Suprapubic skin (tissue), 4 donors: ENCODE measurements at regions not wholly inside any gene's neighbourhood (a gene's known extent, or its start where the extent isn't known, plus 50 kb on each side); places are given as distances from the start of the nearest gene placed in this dataset.

ENCODE experiments used
- DNase-seq, 2 donors: peaks; one replicate each; pipeline ENCODE4 v3.0.0-alpha.2; 2019; ENCODE audit warnings: low spot score in 2 of 2
- H3K27ac ChIP-seq: fragments of 200-600 bp; sonication (generic); one replicate; pipeline ENCODE4 v1.5.1; 2019
- H3K27me3 ChIP-seq: fragments of 200-600 bp; sonication (generic); one replicate; pipeline ENCODE4 v1.5.1; 2019
- H3K36me3 ChIP-seq: fragments of 200-600 bp; sonication (generic); one replicate; pipeline ENCODE4 v1.5.1; 2019
- H3K4me1 ChIP-seq: fragments of 200-600 bp; sonication (generic); one replicate; pipeline ENCODE4 v1.5.1; 2019
- H3K4me3 ChIP-seq: fragments of 200-600 bp; sonication (generic); one replicate; pipeline ENCODE4 v1.5.1; 2019; ENCODE audit warnings: mild to moderate bottlenecking
- H3K9me3 ChIP-seq: fragments of 200-600 bp; sonication (generic); one replicate; pipeline ENCODE4 v1.5.1; 2019
- EP300 ChIP-seq: sonication (generic); formaldehyde crosslinking; IDR thresholded peaks from one replicate; pipeline ENCODE4 v1.6.1; 2017; ENCODE audit warnings: antibody characterized with exemption
- POLR2A ChIP-seq, 2 donors: fragments of 450-650 bp; IDR thresholded peaks; one replicate each; pipeline ENCODE4 v1.6.1; 2017; ENCODE audit warnings: antibody characterized with exemption in 2 of 2, mild to moderate bottlenecking in 2 of 2, moderate library complexity in 2 of 2
- POLR2AphosphoS5 ChIP-seq, 3 donors: sonication (generic); formaldehyde crosslinking; IDR thresholded peaks; one replicate each; pipeline ENCODE4 v1.6.1; 2017; ENCODE audit warnings: antibody characterized with exemption in 3 of 3
- WGBS: methylation state at CpG from one replicate; pipeline ENCODE4 v1.1.5; 2018; 5-methylcytosine and 5-hydroxymethylcytosine counted together
- TF ChIP-seq, protein P1 (sequence below), 2 donors: fragments of 200-600 bp in 1 of 2; fragments of 450-650 bp in 1 of 2; sonication (generic) in 1 of 2; IDR thresholded peaks; one replicate each; pipeline ENCODE4 v1.5.1; 2016 to 2019; ENCODE audit warnings: antibody characterized with exemption in 2 of 2, mild to moderate bottlenecking in 1 of 2, moderate library complexity in 1 of 2

GRCh38 chr6:120675886-120676285 lies 658.4 kb downstream of the TBC1D32 start:
- 85% methylated on average over 3 of the region's 3 CpGs for WGBS

GRCh38 chr6:120671519-120671918 lies 662.8 kb downstream of the TBC1D32 start:
- no peaks in the 10 kb centered on the region for H3K27me3 ChIP-seq
- peaks cover 7% of the 10 kb centered on the region for H3K9me3 ChIP-seq
- no peaks in the 10 kb centered on the region for H3K4me1 ChIP-seq
- no peak overlapping the region for H3K27ac ChIP-seq
- no peak overlapping the region for H3K4me3 ChIP-seq
- no peak for TF ChIP-seq EP300
- TF ChIP-seq, protein P1, sequence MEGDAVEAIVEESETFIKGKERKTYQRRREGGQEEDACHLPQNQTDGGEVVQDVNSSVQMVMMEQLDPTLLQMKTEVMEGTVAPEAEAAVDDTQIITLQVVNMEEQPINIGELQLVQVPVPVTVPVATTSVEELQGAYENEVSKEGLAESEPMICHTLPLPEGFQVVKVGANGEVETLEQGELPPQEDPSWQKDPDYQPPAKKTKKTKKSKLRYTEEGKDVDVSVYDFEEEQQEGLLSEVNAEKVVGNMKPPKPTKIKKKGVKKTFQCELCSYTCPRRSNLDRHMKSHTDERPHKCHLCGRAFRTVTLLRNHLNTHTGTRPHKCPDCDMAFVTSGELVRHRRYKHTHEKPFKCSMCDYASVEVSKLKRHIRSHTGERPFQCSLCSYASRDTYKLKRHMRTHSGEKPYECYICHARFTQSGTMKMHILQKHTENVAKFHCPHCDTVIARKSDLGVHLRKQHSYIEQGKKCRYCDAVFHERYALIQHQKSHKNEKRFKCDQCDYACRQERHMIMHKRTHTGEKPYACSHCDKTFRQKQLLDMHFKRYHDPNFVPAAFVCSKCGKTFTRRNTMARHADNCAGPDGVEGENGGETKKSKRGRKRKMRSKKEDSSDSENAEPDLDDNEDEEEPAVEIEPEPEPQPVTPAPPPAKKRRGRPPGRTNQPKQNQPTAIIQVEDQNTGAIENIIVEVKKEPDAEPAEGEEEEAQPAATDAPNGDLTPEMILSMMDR (IDR thresholded peaks at IDR 0.05): no peak
- no peak for TF ChIP-seq POLR2A (IDR thresholded peaks at IDR 0.05)
- TF ChIP-seq POLR2AphosphoS5 (IDR thresholded peaks at IDR 0.05): no peak
- H3K36me3 ChIP-seq: no peaks in the 10 kb centered on the region
- no peak for DNase-seq
- WGBS: 30% methylated on average over 4 of the region's 4 CpGs

More at GRCh38 chr6:120675886-120676285, 658.4 kb downstream of the TBC1D32 start:
- TF ChIP-seq POLR2AphosphoS5 (IDR thresholded peaks at IDR 0.05): no peak
- TF ChIP-seq POLR2A (IDR thresholded peaks at IDR 0.05): no peak
- TF ChIP-seq, protein P1 (IDR thresholded peaks at IDR 0.05): no peak
- TF ChIP-seq EP300: no peak
- H3K27ac ChIP-seq: no peak overlapping the region
- H3K4me1 ChIP-seq: no peaks in the 10 kb centered on the region
- no peaks in the 10 kb centered on the region for H3K36me3 ChIP-seq
- no peak for DNase-seq
- no peak overlapping the region for H3K4me3 ChIP-seq
- no peaks in the 10 kb centered on the region for H3K9me3 ChIP-seq
- no peaks in the 10 kb centered on the region for H3K27me3 ChIP-seq

- 82% methylated on average over 2 of the region's 2 CpGs for WGBS
- no peak overlapping the region for H3K27ac ChIP-seq
- TF ChIP-seq POLR2AphosphoS5 (IDR thresholded peaks at IDR 0.05) (no peak), POLR2A (IDR thresholded peaks at IDR 0.05) (no peak), EP300 (no peak)
- TF ChIP-seq, protein P1 (IDR thresholded peaks at IDR 0.05): no peak
- H3K9me3 ChIP-seq: no peaks in the 10 kb centered on the region
- no peak overlapping the region for H3K4me3 ChIP-seq
- no peaks in the 10 kb centered on the region for H3K4me1 ChIP-seq
- H3K27me3 ChIP-seq: no peaks in the 10 kb centered on the region
- no peak for DNase-seq
- H3K36me3 ChIP-seq: no peaks in the 10 kb centered on the region
These were observed 681.8 kb downstream of the TBC1D32 start for GRCh38 chr6:120652506-120652905.

GRCh38 chr6:120648713-120649112 lies 685.6 kb downstream of the TBC1D32 start:
- no peak for DNase-seq
- Histone ChIP-seq H3K4me3 (no peak overlapping the region), H3K9me3 (no peaks in the 10 kb centered on the region), H3K4me1 (no peaks in the 10 kb centered on the region), H3K27ac (no peak overlapping the region), H3K36me3 (no peaks in the 10 kb centered on the region), H3K27me3 (no peaks in the 10 kb centered on the region)
- WGBS: 36% methylated on average over 2 of the region's 2 CpGs
- TF ChIP-seq, protein P1 (IDR thresholded peaks at IDR 0.05): no peak
- TF ChIP-seq EP300: no peak
- TF ChIP-seq POLR2A (IDR thresholded peaks at IDR 0.05): no peak
- no peak for TF ChIP-seq POLR2AphosphoS5 (IDR thresholded peaks at IDR 0.05)

DNA sequence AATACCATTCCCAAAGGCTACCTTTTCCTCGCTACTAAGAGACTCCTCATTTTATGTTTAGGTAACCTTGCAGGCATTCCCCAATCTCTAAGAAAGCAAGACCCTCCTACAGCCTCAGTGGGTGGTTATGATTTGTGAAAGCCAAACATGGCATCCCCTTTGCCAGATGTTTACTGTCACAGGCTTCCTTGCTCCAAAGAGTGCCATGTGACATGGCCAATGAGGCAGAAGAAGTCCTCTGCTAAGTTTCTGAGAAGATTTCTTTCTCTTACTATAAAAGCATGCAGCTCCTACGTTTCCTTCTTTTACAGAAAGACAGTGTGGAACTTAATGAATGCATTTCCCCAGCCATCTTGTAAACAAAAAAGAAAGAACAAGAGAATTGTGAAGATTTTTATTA lies 688.2 kb downstream of the TBC1D32 start:
- Histone ChIP-seq H3K9me3 (no peaks in the 10 kb centered on the region), H3K27ac (no peak overlapping the region), H3K27me3 (no peaks in the 10 kb centered on the region), H3K4me3 (no peak overlapping the region), H3K36me3 (no peaks in the 10 kb centered on the region), H3K4me1 (no peaks in the 10 kb centered on the region)
- WGBS: 43% methylated on average over 2 of the region's 2 CpGs
- no peak for DNase-seq
- TF ChIP-seq POLR2A (IDR thresholded peaks at IDR 0.05): no peak
- TF ChIP-seq, protein P1 (IDR thresholded peaks at IDR 0.05): no peak
- TF ChIP-seq POLR2AphosphoS5 (IDR thresholded peaks at IDR 0.05): no peak
- TF ChIP-seq EP300: no peak
